HCT116 (cell line): ENCODE measurements at regions not wholly inside any gene's neighbourhood (a gene's known extent, or its start where the extent isn't known, plus 50 kb on each side); places are given as distances from the start of the nearest gene placed in this dataset.
A peak's percentile ranks its signal among the peaks of the same experiment; 100 is the strongest.

Experiments used
- ATAC-seq: fragments of 200-7000 bp; cut with Tn5 transposase; 2 replicates; pipeline ENCODE4 v1.9.1; 2020; ENCODE audit warnings: mild to moderate bottlenecking, moderate library complexity
- BruUV-seq: library from RNA; stranded (reverse); fragments of 400-500 nt; replicated peaks from 2 replicates; lab custom pipeline; 2021; lab: Mats Ljungman, UMichigan
- CTCF ChIA-PET: fragments of 300-600 bp; sonication (Branson Sonifier 250); formaldehyde crosslinking; loops from one replicate; lab custom pipeline; 2021; ENCODE audit warnings: antibody characterized with exemption; lab: Charles Lee
- POLR2A ChIA-PET: fragments of 300-600, 350-600 bp; sonication (Branson Sonifier 250); formaldehyde crosslinking; loops from one replicate; lab custom pipeline; 2021; ENCODE audit warnings: antibody characterized with exemption; lab: Charles Lee
- RAD21 ChIA-PET, 2 experiments: fragments of 300-600 bp; sonication (Branson Sonifier 250); formaldehyde crosslinking; loops; one replicate each; lab custom pipeline; 2023; ENCODE audit warnings: low total read pairs in 2 of 2; ENCODE audit not compliant: uncharacterized antibody in 2 of 2, unreplicated experiment in 2 of 2, low non-redundant PET in 1 of 2; lab: Charles Lee
- DNase-seq: peaks from one replicate; pipeline ENCODE4 v3.0.0-alpha.2; 2010; ENCODE audit warnings: low read depth, low spot score
- H2AFZ ChIP-seq: fragments of 200-600 bp; shearing (Covaris generic), sonication (generic); 2 replicates; pipeline ENCODE4 v1.6.1; 2017; ENCODE audit warnings: low read depth, mixed run types, mixed read lengths, antibody characterized with exemption, low read length; ENCODE audit not compliant: poor library complexity, severe bottlenecking
- H3K27ac ChIP-seq: 2 replicates; pipeline ENCODE4 v1.5.1; 2012; ENCODE audit warnings: low read depth, low read length
- H3K27me3 ChIP-seq: fragments of 200-600 bp; sonication (generic); 2 replicates; pipeline ENCODE4 v1.6.1; 2016; ENCODE audit warnings: mixed run types, low read length, mixed read lengths; ENCODE audit not compliant: insufficient read depth
- H3K36me3 ChIP-seq, 2 experiments: fragments of 200-500 bp in 1 of 2; fragments of 200-600 bp in 1 of 2; sonication (Bioruptor generic) in 1 of 2; sonication (generic) in 1 of 2; 2 replicates each; pipeline versions ENCODE4 v1.5.1 to v1.6.1; 2014 to 2016; ENCODE audit warnings: low read length in 2 of 2, inconsistent platforms in 1 of 2, mixed read lengths in 1 of 2, mixed run types in 1 of 2; ENCODE audit not compliant: insufficient read depth in 2 of 2, control insufficient read depth in 1 of 2
- H3K4me1 ChIP-seq, 2 experiments: fragments of 200-600 bp in 1 of 2; sonication (generic) in 1 of 2; 2 replicates each; pipeline versions ENCODE4 v1.5.1 to v1.6.1; 2012 to 2017; ENCODE audit warnings: low read length in 2 of 2, inconsistent platforms in 1 of 2, mild to moderate bottlenecking in 1 of 2, mixed read lengths in 1 of 2, mixed run types in 1 of 2, moderate library complexity in 1 of 2; ENCODE audit not compliant: insufficient read depth in 2 of 2, control insufficient read depth in 1 of 2
- H3K4me2 ChIP-seq: fragments of 200-600 bp; sonication (generic); 2 replicates; pipeline ENCODE4 v1.6.1; 2017; ENCODE audit warnings: mixed run types, low read length, mixed read lengths
- H3K4me3 ChIP-seq, 2 experiments: fragments of 200-600 bp in 1 of 2; sonication (generic) in 1 of 2; replicated peaks in 1 of 2; 2 replicates each; pipeline ENCODE4 v1.5.1; 2011 to 2016; ENCODE audit warnings: low read length in 2 of 2, control low read depth in 1 of 2, low read depth in 1 of 2, mild to moderate bottlenecking in 1 of 2, mixed read lengths in 1 of 2, mixed run types in 1 of 2
- H3K79me2 ChIP-seq: fragments of 200-600 bp; sonication (generic); 2 replicates; pipeline ENCODE4 v1.6.1; 2017; ENCODE audit warnings: mild to moderate bottlenecking, mixed run types, low read length, moderate library complexity, mixed read lengths; ENCODE audit not compliant: insufficient read depth
- H3K9ac ChIP-seq: fragments of 200-600 bp; sonication (generic); 2 replicates; pipeline ENCODE4 v1.6.1; 2016; ENCODE audit warnings: low read length, mixed read lengths
- H3K9me2 ChIP-seq: fragments of 200-600 bp; sonication (generic), shearing (Covaris generic); 2 replicates; pipeline ENCODE4 v1.6.1; 2017; ENCODE audit warnings: mixed run types, mild to moderate bottlenecking, moderate library complexity; ENCODE audit not compliant: insufficient read depth
- H3K9me3 ChIP-seq, 2 experiments: fragments of 200-500 bp in 1 of 2; fragments of 200-600 bp in 1 of 2; sonication (Bioruptor generic) in 1 of 2; sonication (generic) in 1 of 2; 2 replicates each; pipeline ENCODE4 v1.6.1; 2014 to 2017; ENCODE audit warnings: low read length in 2 of 2, mixed read lengths in 2 of 2, inconsistent platforms in 1 of 2, low read depth in 1 of 2, mild to moderate bottlenecking in 1 of 2, mixed run types in 1 of 2, moderate library complexity in 1 of 2; ENCODE audit not compliant: control insufficient read depth in 1 of 2, insufficient read depth in 1 of 2
- H4K20me1 ChIP-seq: fragments of 200-600 bp; sonication (generic), shearing (Covaris generic); 2 replicates; pipeline ENCODE4 v1.6.1; 2017; ENCODE audit warnings: mixed run types, mild to moderate bottlenecking, moderate library complexity; ENCODE audit not compliant: insufficient read depth
- CBX3 ChIP-seq: IDR thresholded peaks from 2 replicates; pipeline ENCODE4 v1.6.1; 2012; ENCODE audit warnings: low read depth
- CEBPB ChIP-seq: IDR thresholded peaks from 2 replicates; pipeline ENCODE4 v1.6.1; 2012; ENCODE audit warnings: low read depth
- EGR1 ChIP-seq: IDR thresholded peaks from 2 replicates; pipeline ENCODE4 v1.6.1; 2012; ENCODE audit warnings: low read depth
- ELF1 ChIP-seq: IDR thresholded peaks from 2 replicates; pipeline ENCODE4 v1.6.1; 2012; ENCODE audit warnings: low read depth, borderline replicate concordance
- EZH2 ChIP-seq: fragments of 200-600 bp; sonication (generic); IDR thresholded peaks from 2 replicates; pipeline ENCODE4 v1.6.1; 2017; ENCODE audit warnings: antibody characterized with exemption, mixed run types
- FOSL1 ChIP-seq: IDR thresholded peaks from 2 replicates; pipeline ENCODE4 v1.6.1; 2012; ENCODE audit warnings: low read depth
- JUND ChIP-seq: IDR thresholded peaks from 2 replicates; pipeline ENCODE4 v1.6.1; 2012
- POLR2A ChIP-seq: IDR thresholded peaks from 2 replicates; pipeline ENCODE4 v1.7.0; 2011; ENCODE audit warnings: borderline replicate concordance; ENCODE audit not compliant: insufficient read depth, insufficient read length; ENCODE audit errors: extremely low read depth
- RAD21 ChIP-seq: IDR thresholded peaks from 2 replicates; pipeline ENCODE4 v1.6.1; 2012; ENCODE audit warnings: low read depth, mild to moderate bottlenecking
- REST ChIP-seq: IDR thresholded peaks from 2 replicates; pipeline ENCODE4 v1.6.1; 2012; ENCODE audit warnings: low read depth
- SIN3A ChIP-seq: IDR thresholded peaks from 2 replicates; pipeline ENCODE4 v1.6.1; 2012; ENCODE audit warnings: low read depth
- TCF7L2 ChIP-seq: IDR thresholded peaks from 2 replicates; pipeline ENCODE4 v1.7.0; 2011; ENCODE audit warnings: borderline replicate concordance, inconsistent platforms; ENCODE audit not compliant: insufficient read depth, insufficient read length; ENCODE audit errors: extremely low read depth
- intact Hi-C: fragments of 100-400 bp; cut with micrococcal nuclease; formaldehyde crosslinking; loops from 2 replicates; pipeline ENCODE4 v1.10.0; 2022
- TF ChIP-seq, protein P1 (sequence below), 3 experiments: fragments of 200-600 bp in 1 of 3; sonication (generic) in 1 of 3; IDR thresholded peaks in 2 of 3; conservative IDR thresholded peaks in 1 of 3; 2 replicates each; pipeline ENCODE4 v1.5.1; 2012 to 2017; ENCODE audit warnings: low read depth in 2 of 3, low read length in 2 of 3, antibody characterized with exemption in 1 of 3, borderline replicate concordance in 1 of 3, control low read depth in 1 of 3, mild to moderate bottlenecking in 1 of 3, mixed read lengths in 1 of 3, mixed run types in 1 of 3, moderate library complexity in 1 of 3; ENCODE audit not compliant: insufficient read depth in 1 of 3
- TF ChIP-seq, protein P2 (sequence below): IDR thresholded peaks from 2 replicates; pipeline ENCODE4 v1.6.1; 2012

GRCh38 chr1:185670187-185670627 is 64.0 kb upstream of the HMCN1 start:
- no TSS peak for BruUV-seq
- TF ChIP-seq TCF7L2 (no peak), RAD21 (peak; percentile 81), EGR1 (no peak), EZH2 (no peak)
- TF ChIP-seq, protein P1, sequence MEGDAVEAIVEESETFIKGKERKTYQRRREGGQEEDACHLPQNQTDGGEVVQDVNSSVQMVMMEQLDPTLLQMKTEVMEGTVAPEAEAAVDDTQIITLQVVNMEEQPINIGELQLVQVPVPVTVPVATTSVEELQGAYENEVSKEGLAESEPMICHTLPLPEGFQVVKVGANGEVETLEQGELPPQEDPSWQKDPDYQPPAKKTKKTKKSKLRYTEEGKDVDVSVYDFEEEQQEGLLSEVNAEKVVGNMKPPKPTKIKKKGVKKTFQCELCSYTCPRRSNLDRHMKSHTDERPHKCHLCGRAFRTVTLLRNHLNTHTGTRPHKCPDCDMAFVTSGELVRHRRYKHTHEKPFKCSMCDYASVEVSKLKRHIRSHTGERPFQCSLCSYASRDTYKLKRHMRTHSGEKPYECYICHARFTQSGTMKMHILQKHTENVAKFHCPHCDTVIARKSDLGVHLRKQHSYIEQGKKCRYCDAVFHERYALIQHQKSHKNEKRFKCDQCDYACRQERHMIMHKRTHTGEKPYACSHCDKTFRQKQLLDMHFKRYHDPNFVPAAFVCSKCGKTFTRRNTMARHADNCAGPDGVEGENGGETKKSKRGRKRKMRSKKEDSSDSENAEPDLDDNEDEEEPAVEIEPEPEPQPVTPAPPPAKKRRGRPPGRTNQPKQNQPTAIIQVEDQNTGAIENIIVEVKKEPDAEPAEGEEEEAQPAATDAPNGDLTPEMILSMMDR (IDR thresholded peaks at IDR 0.05 in 2 of 3, conservative IDR thresholded peaks at IDR 0.05 in 1 of 3; ENCODE audit: borderline replicate concordance in 1 of 3, insufficient read depth in 1 of 3, low read depth in 2 of 3, low read length in 2 of 3) = peak; percentile 65 to 70 (median 69); a peak in 5 of 6 replicates
- Histone ChIP-seq H2AFZ (peak overlapping the region; percentile 77), H3K9me3 (no peaks in the 10 kb centered on the region), H3K9me2 (no peaks in the 10 kb centered on the region), H3K4me3 (no peak overlapping the region), H3K27ac (no peak overlapping the region), H3K79me2 (no peaks in the 10 kb centered on the region), H3K27me3 (no peaks in the 10 kb centered on the region), H4K20me1 (no peaks in the 10 kb centered on the region), H3K4me2 (no peak overlapping the region), H3K9ac (no peak overlapping the region), H3K36me3 (no peaks in the 10 kb centered on the region), H3K4me1 (no peaks in the 10 kb centered on the region)
- ATAC-seq (peak; percentile 78), DNase-seq (no peak)
- intact Hi-C loops = loop anchor here (5.0 to 10.0 kb wide), 4 partner anchors 428 to 863 kb away; no protein-coding TSS in a partner anchor
- ChIA-PET RAD21 (interaction anchor here (0.8 to 1.5 kb wide), 5 partner anchors 11 to 432 kb away, joined by 3 to 4 read pairs (median 4); partner anchors contain the start of gene IVNS1ABP (in 1 of the 2)), CTCF (interaction anchor here (0.5 to 2.4 kb wide), 15 partner anchors 8 to 865 kb away, joined by 3 to 25 read pairs (median 5); partner anchors contain the start of genes IVNS1ABP and RNF2), POLR2A (interaction anchor here (0.6 kb wide), 1 partner anchor 705 kb away, joined by 3 read pairs; no protein-coding TSS in a partner anchor)

DNA sequence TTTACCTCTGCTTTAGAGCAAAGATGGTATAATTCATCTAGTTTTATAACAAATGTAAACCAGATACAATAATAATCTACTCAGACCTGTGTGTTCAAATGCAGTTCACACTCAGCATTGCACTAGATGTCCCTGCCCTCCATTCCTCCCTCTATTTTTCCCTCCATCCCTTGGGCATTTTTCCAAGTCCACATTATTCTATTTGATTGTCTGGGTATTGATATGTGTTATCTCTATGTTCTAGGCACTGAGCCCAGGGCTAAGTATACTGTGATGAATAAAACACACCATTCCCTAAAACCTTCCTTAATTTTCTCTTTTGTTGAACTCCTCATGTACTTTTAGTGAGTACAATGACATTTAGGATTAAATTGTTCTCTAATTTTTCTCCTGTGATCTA is 66.2 kb upstream of the HMCN1 start:
- no TSS peak for BruUV-seq
- H3K9ac ChIP-seq = no peak overlapping the region
- no peak overlapping the region for H3K27ac ChIP-seq
- ChIA-PET CTCF (interaction anchor here (1.1 kb wide), 1 partner anchor 16 kb away, joined by 3 read pairs; no protein-coding TSS in a partner anchor), POLR2A (no interaction called here), RAD21 (no interaction called here)
- H3K79me2 ChIP-seq = no peaks in the 10 kb centered on the region
- no peaks in the 10 kb centered on the region for H3K27me3 ChIP-seq
- H3K4me3 ChIP-seq = no peak overlapping the region
- no peak overlapping the region for H2AFZ ChIP-seq
- H3K36me3 ChIP-seq = no peaks in the 10 kb centered on the region
- no peaks in the 10 kb centered on the region for H3K4me1 ChIP-seq
- no peak for ATAC-seq
- H3K9me2 ChIP-seq = no peaks in the 10 kb centered on the region
- no peaks in the 10 kb centered on the region for H4K20me1 ChIP-seq
- intact Hi-C loops = no loop called here
- DNase-seq = no peak
- H3K9me3 ChIP-seq = no peaks in the 10 kb centered on the region
- H3K4me2 ChIP-seq = no peak overlapping the region
- TF ChIP-seq EZH2 (no peak), CEBPB (no peak), SIN3A (no peak), JUND (no peak), CBX3 (no peak), POLR2A (no peak), FOSL1 (no peak), TCF7L2 (no peak), REST (no peak), ELF1 (no peak)
- TF ChIP-seq, protein P2, sequence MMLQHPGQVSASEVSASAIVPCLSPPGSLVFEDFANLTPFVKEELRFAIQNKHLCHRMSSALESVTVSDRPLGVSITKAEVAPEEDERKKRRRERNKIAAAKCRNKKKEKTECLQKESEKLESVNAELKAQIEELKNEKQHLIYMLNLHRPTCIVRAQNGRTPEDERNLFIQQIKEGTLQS = no peak
